ENCODE measurements at regions not wholly inside any gene's neighbourhood (a gene's known extent, or its start where the extent isn't known, plus 50 kb on each side); places are given as distances from the start of the nearest gene placed in this dataset.

- no peaks in the 10 kb centered on the region for H3K36me3 ChIP-seq (ENCODE audit: control insufficient read depth, low read depth, low read length)
- H3K9me3 ChIP-seq (ENCODE audit: control insufficient read depth, low read depth, low read length): no peaks in the 10 kb centered on the region
- peaks cover 10% of the 10 kb centered on the region for H3K4me1 ChIP-seq (ENCODE audit: control insufficient read depth, low read depth, low read length)
- no peak overlapping the region for H3K9ac ChIP-seq (ENCODE audit: low read length)
- H3K27me3 ChIP-seq (ENCODE audit: control insufficient read depth, insufficient read depth, low read length): no peaks in the 10 kb centered on the region
- H3K4me3 ChIP-seq (ENCODE audit: low read length): no peak overlapping the region
- no peak overlapping the region for H3K27ac ChIP-seq (ENCODE audit: low read length)
These were observed 246.0 kb upstream of the NFE2L3 start for GRCh38 chr7:25906003-25906402.

GRCh38 chr7:25906760-25907159, 245.2 kb upstream of the NFE2L3 start:
- H3K9ac ChIP-seq (ENCODE audit: low read length): no peak overlapping the region
- H3K27me3 ChIP-seq (ENCODE audit: control insufficient read depth, insufficient read depth, low read length): no peaks in the 10 kb centered on the region
- no peak overlapping the region for H3K4me3 ChIP-seq (ENCODE audit: low read length)
- H3K9me3 ChIP-seq (ENCODE audit: control insufficient read depth, low read depth, low read length): no peaks in the 10 kb centered on the region
- H3K36me3 ChIP-seq (ENCODE audit: control insufficient read depth, low read depth, low read length): no peaks in the 10 kb centered on the region
- no peak overlapping the region for H3K27ac ChIP-seq (ENCODE audit: low read length)
- peaks cover 10% of the 10 kb centered on the region for H3K4me1 ChIP-seq (ENCODE audit: control insufficient read depth, low read depth, low read length)

- H3K4me1 ChIP-seq (ENCODE audit: control insufficient read depth, low read depth, low read length): peaks cover 10% of the 10 kb centered on the region
- no peak overlapping the region for H3K4me3 ChIP-seq (ENCODE audit: low read length)
- no peak overlapping the region for H3K27ac ChIP-seq (ENCODE audit: low read length)
- H3K9ac ChIP-seq (ENCODE audit: low read length): no peak overlapping the region
- no peaks in the 10 kb centered on the region for H3K36me3 ChIP-seq (ENCODE audit: control insufficient read depth, low read depth, low read length)
- H3K27me3 ChIP-seq (ENCODE audit: control insufficient read depth, insufficient read depth, low read length): no peaks in the 10 kb centered on the region
- no peaks in the 10 kb centered on the region for H3K9me3 ChIP-seq (ENCODE audit: control insufficient read depth, low read depth, low read length)
These were observed 244.8 kb upstream of the NFE2L3 start for GRCh38 chr7:25907214-25907613.

- H3K9ac ChIP-seq (ENCODE audit: low read length): no peak overlapping the region
- H3K27ac ChIP-seq (ENCODE audit: low read length): no peak overlapping the region
- H3K4me3 ChIP-seq (ENCODE audit: low read length): no peak overlapping the region
- no peaks in the 10 kb centered on the region for H3K9me3 ChIP-seq (ENCODE audit: control insufficient read depth, low read depth, low read length)
- peaks cover 10% of the 10 kb centered on the region for H3K4me1 ChIP-seq (ENCODE audit: control insufficient read depth, low read depth, low read length)
- H3K36me3 ChIP-seq (ENCODE audit: control insufficient read depth, low read depth, low read length): no peaks in the 10 kb centered on the region
- no peaks in the 10 kb centered on the region for H3K27me3 ChIP-seq (ENCODE audit: control insufficient read depth, insufficient read depth, low read length)
These were observed 244.3 kb upstream of the NFE2L3 start for GRCh38 chr7:25907731-25908130.

GRCh38 chr7:25908154-25908949, 243.6 kb upstream of the NFE2L3 start:
- Histone ChIP-seq H3K27ac (ENCODE audit: low read length) (no peak overlapping the region), H3K36me3 (ENCODE audit: control insufficient read depth, low read depth, low read length) (no peaks in the 10 kb centered on the region), H3K9me3 (ENCODE audit: control insufficient read depth, low read depth, low read length) (no peaks in the 10 kb centered on the region), H3K9ac (ENCODE audit: low read length) (no peak overlapping the region), H3K4me1 (ENCODE audit: control insufficient read depth, low read depth, low read length) (peaks cover 10% of the 10 kb centered on the region), H3K27me3 (ENCODE audit: control insufficient read depth, insufficient read depth, low read length) (no peaks in the 10 kb centered on the region), H3K4me3 (ENCODE audit: low read length) (no peak overlapping the region)

- H3K9me3 ChIP-seq (ENCODE audit: control insufficient read depth, low read depth, low read length): no peaks in the 10 kb centered on the region
- no peak overlapping the region for H3K9ac ChIP-seq (ENCODE audit: low read length)
- no peaks in the 10 kb centered on the region for H3K27me3 ChIP-seq (ENCODE audit: control insufficient read depth, insufficient read depth, low read length)
- peaks cover 7% of the 10 kb centered on the region for H3K4me1 ChIP-seq (ENCODE audit: control insufficient read depth, low read depth, low read length)
- H3K4me3 ChIP-seq (ENCODE audit: low read length): no peak overlapping the region
- H3K27ac ChIP-seq (ENCODE audit: low read length): no peak overlapping the region
- no peaks in the 10 kb centered on the region for H3K36me3 ChIP-seq (ENCODE audit: control insufficient read depth, low read depth, low read length)
These were observed 240.0 kb upstream of the NFE2L3 start for GRCh38 chr7:25911738-25912607.

- no peak overlapping the region for H3K27ac ChIP-seq (ENCODE audit: low read length)
- H3K4me3 ChIP-seq (ENCODE audit: low read length): no peak overlapping the region
- no peaks in the 10 kb centered on the region for H3K36me3 ChIP-seq (ENCODE audit: control insufficient read depth, low read depth, low read length)
- no peaks in the 10 kb centered on the region for H3K9me3 ChIP-seq (ENCODE audit: control insufficient read depth, low read depth, low read length)
- no peaks in the 10 kb centered on the region for H3K4me1 ChIP-seq (ENCODE audit: control insufficient read depth, low read depth, low read length)
- no peaks in the 10 kb centered on the region for H3K27me3 ChIP-seq (ENCODE audit: control insufficient read depth, insufficient read depth, low read length)
- H3K9ac ChIP-seq (ENCODE audit: low read length): no peak overlapping the region
These were observed 238.3 kb upstream of the NFE2L3 start for GRCh38 chr7:25913598-25914224.

DNA sequence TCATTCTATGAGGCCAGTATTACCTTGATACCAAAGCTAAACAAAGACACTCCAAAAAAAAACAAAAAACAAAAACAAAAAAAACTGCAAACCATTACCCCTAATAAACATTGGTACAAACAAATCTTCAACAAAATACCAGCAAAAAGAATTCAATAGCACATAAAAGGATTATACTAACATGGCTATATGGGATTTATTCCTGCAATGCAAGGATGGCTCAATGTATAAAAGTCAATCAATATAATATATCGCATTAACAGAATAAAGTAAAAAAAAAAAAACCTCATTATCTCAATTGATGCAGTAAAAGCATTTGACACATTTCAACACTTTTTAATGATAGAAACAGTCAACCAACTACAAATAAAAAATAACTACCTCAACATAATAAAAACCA, 233.3 kb upstream of the NFE2L3 start:
- Histone ChIP-seq H3K27ac (ENCODE audit: low read length) (no peak overlapping the region), H3K36me3 (ENCODE audit: control insufficient read depth, low read depth, low read length) (no peaks in the 10 kb centered on the region), H3K4me3 (ENCODE audit: low read length) (no peak overlapping the region), H3K9me3 (ENCODE audit: control insufficient read depth, low read depth, low read length) (no peaks in the 10 kb centered on the region), H3K4me1 (ENCODE audit: control insufficient read depth, low read depth, low read length) (no peaks in the 10 kb centered on the region), H3K9ac (ENCODE audit: low read length) (no peak overlapping the region), H3K27me3 (ENCODE audit: control insufficient read depth, insufficient read depth, low read length) (no peaks in the 10 kb centered on the region)

GRCh38 chr7:25922296-25922695, 229.7 kb upstream of the NFE2L3 start:
- H3K4me3 ChIP-seq (ENCODE audit: low read length): no peak overlapping the region
- peaks cover 7% of the 10 kb centered on the region for H3K4me1 ChIP-seq (ENCODE audit: control insufficient read depth, low read depth, low read length)
- no peaks in the 10 kb centered on the region for H3K9me3 ChIP-seq (ENCODE audit: control insufficient read depth, low read depth, low read length)
- H3K36me3 ChIP-seq (ENCODE audit: control insufficient read depth, low read depth, low read length): no peaks in the 10 kb centered on the region
- no peak overlapping the region for H3K9ac ChIP-seq (ENCODE audit: low read length)
- H3K27me3 ChIP-seq (ENCODE audit: control insufficient read depth, insufficient read depth, low read length): no peaks in the 10 kb centered on the region
- no peak overlapping the region for H3K27ac ChIP-seq (ENCODE audit: low read length)

- Histone ChIP-seq H3K27me3 (ENCODE audit: control insufficient read depth, insufficient read depth, low read length) (no peaks in the 10 kb centered on the region), H3K4me1 (ENCODE audit: control insufficient read depth, low read depth, low read length) (peaks cover 7% of the 10 kb centered on the region), H3K9me3 (ENCODE audit: control insufficient read depth, low read depth, low read length) (no peaks in the 10 kb centered on the region), H3K36me3 (ENCODE audit: control insufficient read depth, low read depth, low read length) (no peaks in the 10 kb centered on the region), H3K4me3 (ENCODE audit: low read length) (no peak overlapping the region), H3K27ac (ENCODE audit: low read length) (no peak overlapping the region), H3K9ac (ENCODE audit: low read length) (no peak overlapping the region)
These were observed 228.1 kb upstream of the NFE2L3 start for GRCh38 chr7:25923741-25924460.

DNA sequence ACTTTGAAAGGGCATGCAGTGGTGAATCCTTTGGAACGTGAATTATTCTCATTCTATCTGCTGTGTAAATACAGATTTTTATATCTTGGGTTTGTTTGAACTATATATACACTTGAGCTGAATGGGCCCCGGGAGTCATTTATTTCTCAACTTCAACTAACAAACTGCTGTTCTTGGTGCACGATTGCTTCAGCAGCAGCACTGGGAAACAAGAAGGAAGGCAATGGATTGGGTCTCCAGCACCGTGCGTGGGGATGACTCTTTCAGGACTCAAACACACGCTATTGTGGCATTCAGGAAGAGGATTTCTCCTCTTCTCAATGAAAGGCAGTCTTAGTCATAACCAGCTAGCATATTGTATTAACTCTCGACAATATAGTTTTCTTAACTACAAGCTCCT, 226.0 kb upstream of the NFE2L3 start:
- Histone ChIP-seq H3K27ac (ENCODE audit: low read length) (no peak overlapping the region), H3K4me3 (ENCODE audit: low read length) (no peak overlapping the region), H3K9ac (ENCODE audit: low read length) (no peak overlapping the region), H3K27me3 (ENCODE audit: control insufficient read depth, insufficient read depth, low read length) (no peaks in the 10 kb centered on the region), H3K36me3 (ENCODE audit: control insufficient read depth, low read depth, low read length) (no peaks in the 10 kb centered on the region), H3K9me3 (ENCODE audit: control insufficient read depth, low read depth, low read length) (no peaks in the 10 kb centered on the region), H3K4me1 (ENCODE audit: control insufficient read depth, low read depth, low read length) (peaks cover 7% of the 10 kb centered on the region)
